ENCODE measurements at regions not wholly inside any gene's neighbourhood (a gene's known extent, or its start where the extent isn't known, plus 50 kb on each side); places are given as distances from the start of the nearest gene placed in this dataset.

DNA sequence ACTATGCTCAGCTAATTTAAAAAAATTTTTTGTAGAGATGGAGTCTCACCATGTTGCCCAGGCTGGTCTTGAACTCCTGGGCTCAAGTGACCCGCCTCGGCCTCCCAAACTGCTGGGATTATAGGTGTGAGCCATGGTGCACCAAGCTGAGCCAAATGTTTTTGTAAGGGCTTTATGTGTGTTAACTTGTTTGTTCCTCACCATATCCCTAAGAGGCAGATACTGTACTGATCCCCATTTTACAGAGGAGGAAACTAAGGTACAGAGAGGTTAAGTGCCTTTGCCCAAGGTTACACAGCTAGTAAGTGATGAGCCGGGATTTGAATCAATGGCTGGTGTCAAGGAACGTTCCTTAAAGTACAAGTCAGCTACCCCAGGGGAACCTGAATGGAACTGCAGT lies 85.3 kb upstream of the KLF7 start:
- TF ChIP-seq CTCF (IDR thresholded peaks at IDR 0.05): no peak
- no peak for TF ChIP-seq POLR2A (IDR thresholded peaks at IDR 0.05)

Data from breast epithelium (tissue), 3 donors.